Effector memory CD8-positive, alpha-beta T cell (primary cell): ENCODE measurements at regions not wholly inside any gene's neighbourhood (a gene's known extent, or its start where the extent isn't known, plus 50 kb on each side); places are given as distances from the start of the nearest gene placed in this dataset.

Source experiments
- ATAC-seq: fragments of 150-1000 bp; cut with Tn5 transposase; replicated peaks from 2 replicates; pipeline ENCODE4 v1.10.0; 2021; ENCODE audit warnings: mild to moderate bottlenecking, moderate library complexity
- DNase-seq, 3 experiments: peaks; one replicate each; pipeline ENCODE4 v3.0.0; 2021
- H3K27ac Mint-ChIP-seq, 2 donors: one replicate each; pipeline ENCODE4 v1.8.0; 2022; ENCODE audit warnings: mild to moderate bottlenecking in 2 of 2, mixed read lengths in 2 of 2, moderate library complexity in 2 of 2
- H3K27me3 Mint-ChIP-seq, 2 donors: one replicate each; pipeline ENCODE4 v1.8.0; 2022; ENCODE audit warnings: mixed read lengths in 2 of 2
- H3K36me3 Mint-ChIP-seq: one replicate; pipeline ENCODE4 v1.8.0; 2022; ENCODE audit warnings: mild to moderate bottlenecking, moderate library complexity, mixed read lengths; ENCODE audit not compliant: insufficient read depth
- H3K4me1 Mint-ChIP-seq, 2 donors: one replicate each; pipeline ENCODE4 v1.8.0; 2022; ENCODE audit warnings: low read depth in 2 of 2, mixed read lengths in 2 of 2
- H3K4me3 Mint-ChIP-seq, 2 donors: one replicate each; pipeline ENCODE4 v1.8.0; 2022; ENCODE audit warnings: mild to moderate bottlenecking in 2 of 2, mixed read lengths in 2 of 2, moderate library complexity in 2 of 2
- H3K9me3 Mint-ChIP-seq, 2 donors: one replicate each; pipeline ENCODE4 v1.8.0; 2022; ENCODE audit warnings: mixed read lengths in 2 of 2

DNA sequence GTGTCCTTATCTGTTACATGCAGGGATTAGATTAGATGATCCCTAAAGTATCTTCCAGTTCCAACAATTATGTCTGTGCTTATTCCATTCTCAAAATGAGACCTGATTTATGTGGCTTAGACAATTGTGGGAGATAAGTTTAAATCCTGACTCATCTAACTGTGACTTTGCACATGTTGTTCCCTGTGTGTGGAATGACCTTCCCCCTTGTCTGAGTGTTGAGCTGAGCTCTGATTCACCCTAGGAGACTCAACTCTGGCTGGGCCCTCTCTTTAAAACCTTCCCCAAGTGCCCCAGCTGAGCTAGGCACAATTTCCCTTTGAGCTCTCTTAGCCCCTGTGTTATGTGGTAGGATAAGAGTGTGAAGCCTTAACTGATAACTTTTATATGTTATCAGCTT lies 118.9 kb upstream of the ELL2 start:
- no peak for ATAC-seq
- no peaks in the 10 kb centered on the region for H3K36me3 Mint-ChIP-seq
- H3K27me3 Mint-ChIP-seq, result peaks cover 11 to 22% of the 10 kb centered on the region in 2 donors
- H3K4me3 Mint-ChIP-seq, result no peak overlapping the region
- H3K27ac Mint-ChIP-seq, result no peak overlapping the region
- no peaks in the 10 kb centered on the region for H3K9me3 Mint-ChIP-seq
- DNase-seq, result no peak
- no peaks in the 10 kb centered on the region for H3K4me1 Mint-ChIP-seq

DNA sequence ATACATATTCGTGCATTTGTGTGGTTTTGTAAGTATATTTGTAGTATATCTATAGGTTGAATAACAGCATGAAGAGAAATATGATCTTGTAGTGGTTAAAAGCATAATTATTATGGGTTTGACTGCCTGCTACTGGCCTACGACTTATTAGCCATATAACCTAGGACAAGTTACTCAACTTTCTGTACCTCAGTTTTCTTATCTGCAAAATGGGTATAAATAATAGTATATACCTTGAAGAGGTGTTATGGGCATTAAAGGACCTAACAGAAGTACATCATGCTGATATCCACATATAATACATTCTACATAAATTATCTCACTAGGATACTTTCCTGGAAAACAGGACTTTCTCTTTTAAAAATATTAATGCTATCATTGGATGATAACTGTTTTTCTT lies 118.3 kb upstream of the ELL2 start:
- H3K4me3 Mint-ChIP-seq, result no peak overlapping the region
- no peaks in the 10 kb centered on the region for H3K4me1 Mint-ChIP-seq
- DNase-seq (no peak), ATAC-seq (no peak)
- H3K27ac Mint-ChIP-seq, result no peak overlapping the region
- peaks cover 11 to 22% of the 10 kb centered on the region in 2 donors for H3K27me3 Mint-ChIP-seq
- H3K36me3 Mint-ChIP-seq, result no peaks in the 10 kb centered on the region
- H3K9me3 Mint-ChIP-seq, result no peaks in the 10 kb centered on the region

DNA sequence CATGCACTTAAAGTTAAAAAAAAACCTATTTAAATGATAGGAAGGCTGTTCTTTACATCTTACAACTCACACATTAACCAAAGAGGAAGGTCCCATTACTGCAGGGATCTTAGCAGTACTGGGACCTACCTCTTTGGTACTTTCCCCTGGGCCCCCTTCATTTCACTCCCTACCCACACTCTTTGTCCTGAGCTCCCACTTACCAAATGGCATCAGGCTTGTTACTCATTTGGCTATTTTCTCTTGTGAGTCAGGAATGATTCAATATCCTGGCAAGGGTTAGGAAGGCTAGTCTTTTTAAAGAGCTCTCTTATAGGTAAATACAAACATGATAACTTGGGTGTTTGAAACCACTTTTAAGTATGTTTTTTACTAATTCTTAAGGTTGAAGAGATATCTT lies 117.4 kb upstream of the ELL2 start:
- no peak for ATAC-seq
- Mint-ChIP-seq H3K27ac (no peak overlapping the region), H3K4me1 (no peaks in the 10 kb centered on the region), H3K36me3 (no peaks in the 10 kb centered on the region), H3K9me3 (no peaks in the 10 kb centered on the region), H3K27me3 (peaks cover 5 to 14% of the 10 kb centered on the region in 2 donors), H3K4me3 (no peak overlapping the region)
- no peak for DNase-seq

DNA sequence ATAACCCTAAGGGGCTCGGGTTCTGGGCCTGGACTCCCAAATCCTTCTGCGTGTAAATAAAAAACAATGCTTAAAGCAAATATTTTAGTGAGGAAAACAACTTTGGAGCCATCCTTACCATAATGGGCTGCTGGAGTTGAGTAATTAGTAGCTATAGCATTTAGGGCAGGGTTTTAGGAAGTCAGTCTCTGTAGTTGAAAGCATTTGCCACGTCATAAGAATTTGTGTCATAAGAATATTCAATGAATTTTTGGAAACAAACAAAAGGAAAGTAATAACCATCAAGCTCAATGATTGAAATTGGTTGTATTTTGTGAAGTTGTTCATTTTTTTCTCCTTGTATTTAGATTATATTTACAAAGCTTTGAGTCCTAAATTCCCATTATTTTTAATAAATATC lies 114.8 kb upstream of the ELL2 start:
- no peaks in the 10 kb centered on the region for H3K9me3 Mint-ChIP-seq
- no peaks in the 10 kb centered on the region for H3K36me3 Mint-ChIP-seq
- H3K4me3 Mint-ChIP-seq, result no peak overlapping the region
- H3K27ac Mint-ChIP-seq, result no peak overlapping the region
- ATAC-seq, result no peak
- H3K27me3 Mint-ChIP-seq, result peaks cover 5 to 10% of the 10 kb centered on the region in 2 donors
- no peak for DNase-seq
- no peaks in the 10 kb centered on the region for H3K4me1 Mint-ChIP-seq

- Mint-ChIP-seq H3K9me3 (no peaks in the 10 kb centered on the region), H3K27ac (no peak overlapping the region), H3K27me3 (peaks cover 3 to 5% of the 10 kb centered on the region in 2 donors), H3K4me1 (no peaks in the 10 kb centered on the region), H3K4me3 (no peak overlapping the region), H3K36me3 (no peaks in the 10 kb centered on the region)
- DNase-seq (no peak), ATAC-seq (no peak)
Observed at GRCh38 chr5:96075579-96076289, 114.1 kb upstream of the ELL2 start.

DNA sequence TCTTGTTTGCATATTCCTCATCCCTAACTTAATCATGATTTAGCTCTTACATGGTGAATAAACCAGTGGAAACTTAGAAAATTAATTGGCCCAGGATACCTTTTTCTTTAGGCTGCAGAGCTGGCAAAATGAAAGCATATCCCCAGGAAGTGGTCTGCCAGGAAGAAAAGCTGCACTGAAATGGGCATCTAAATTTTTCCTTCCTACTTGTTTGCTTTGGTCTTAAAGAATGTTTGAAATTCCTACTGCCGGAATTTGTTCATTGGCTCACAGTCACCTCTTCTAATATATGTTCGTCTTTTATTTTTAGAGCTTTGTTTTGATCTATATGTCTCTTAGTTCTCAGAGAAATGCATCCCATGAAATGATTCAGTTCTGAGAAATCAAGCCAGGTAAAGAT lies 113.2 kb upstream of the ELL2 start:
- no peaks in the 10 kb centered on the region for H3K9me3 Mint-ChIP-seq
- no peak overlapping the region for H3K4me3 Mint-ChIP-seq
- H3K4me1 Mint-ChIP-seq, result no peaks in the 10 kb centered on the region
- no peak for DNase-seq
- no peak for ATAC-seq
- peaks cover 0 to 5% of the 10 kb centered on the region in 2 donors for H3K27me3 Mint-ChIP-seq
- no peak overlapping the region for H3K27ac Mint-ChIP-seq
- H3K36me3 Mint-ChIP-seq, result no peaks in the 10 kb centered on the region

DNA sequence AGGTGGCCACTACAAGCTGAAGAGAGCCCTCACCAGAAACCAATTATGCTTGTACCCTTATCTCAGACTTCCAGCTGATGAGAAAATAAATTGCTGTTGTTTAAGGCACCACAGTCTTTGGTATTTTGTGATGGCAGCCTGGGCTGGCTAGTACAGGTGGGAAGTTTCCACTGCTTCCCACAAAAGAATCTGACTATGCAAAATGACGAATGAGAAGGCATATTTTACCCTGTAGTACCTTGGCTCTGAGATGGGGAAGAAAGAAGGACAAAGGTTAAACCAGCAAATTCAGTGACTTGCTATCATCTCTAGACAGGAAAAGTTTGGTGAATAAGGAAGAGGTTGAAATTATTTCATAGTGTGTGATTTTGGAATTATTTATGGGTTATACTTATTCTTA lies 112.8 kb upstream of the ELL2 start:
- Mint-ChIP-seq H3K27me3 (peaks cover 0 to 5% of the 10 kb centered on the region in 2 donors), H3K27ac (no peak overlapping the region), H3K9me3 (no peaks in the 10 kb centered on the region), H3K4me3 (no peak overlapping the region), H3K4me1 (no peaks in the 10 kb centered on the region), H3K36me3 (no peaks in the 10 kb centered on the region)
- DNase-seq (no peak), ATAC-seq (no peak)

DNA sequence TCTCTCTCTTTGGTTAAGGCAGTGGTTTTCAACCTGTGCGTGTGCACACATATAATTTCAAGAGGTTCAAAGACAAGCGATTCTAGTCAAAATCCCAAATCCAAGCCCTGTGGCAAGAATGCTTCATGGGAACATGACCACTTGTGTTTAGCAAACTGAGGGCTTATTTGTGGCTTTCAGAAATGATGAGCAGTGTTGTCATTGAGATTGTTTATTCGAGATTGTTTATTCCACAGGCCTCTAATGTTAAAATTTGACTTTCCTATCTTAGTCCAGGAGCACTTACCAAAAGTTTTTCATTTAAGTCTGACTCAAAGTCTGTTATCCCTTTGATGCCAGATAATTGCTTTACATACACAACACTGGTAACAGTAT lies 111.1 kb upstream of the ELL2 start:
- Mint-ChIP-seq H3K9me3 (no peaks in the 10 kb centered on the region), H3K27me3 (peaks cover 0 to 5% of the 10 kb centered on the region in 2 donors), H3K4me1 (no peaks in the 10 kb centered on the region), H3K4me3 (no peak overlapping the region), H3K36me3 (no peaks in the 10 kb centered on the region), H3K27ac (no peak overlapping the region)
- ATAC-seq, result no peak
- no peak for DNase-seq

DNA sequence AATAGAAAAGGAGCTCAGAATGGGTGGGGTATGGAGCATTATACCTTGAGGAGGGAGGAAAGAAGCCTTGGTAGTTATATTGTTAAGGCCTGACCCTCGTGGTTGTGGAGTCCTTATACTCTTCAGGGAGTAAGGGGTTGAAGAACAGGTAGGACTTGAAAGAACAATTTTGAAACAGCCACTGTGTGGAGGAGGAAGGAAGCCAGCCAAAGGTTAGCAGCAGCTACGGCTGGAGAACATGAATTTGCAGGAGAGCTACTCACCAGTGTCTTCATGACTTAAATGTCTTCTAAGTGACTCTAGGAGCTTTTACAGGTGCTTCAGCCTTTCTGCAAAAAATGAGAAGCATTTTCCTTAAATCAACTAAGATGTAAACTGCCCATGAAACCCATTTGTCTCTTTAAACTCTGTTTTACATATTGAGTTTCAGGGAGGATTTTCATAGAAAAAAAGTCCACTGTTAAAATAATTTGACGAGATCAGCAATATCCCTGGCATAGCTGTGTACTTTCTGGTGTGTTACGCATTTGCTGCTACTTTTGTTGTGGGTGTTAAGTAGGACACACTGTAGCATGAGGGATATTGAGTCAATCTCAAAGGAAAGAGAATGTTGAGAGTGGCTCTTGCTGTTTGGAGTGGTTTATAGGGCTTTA lies 110.6 kb upstream of the ELL2 start:
- no peaks in the 10 kb centered on the region for H3K4me1 Mint-ChIP-seq
- no peaks in the 10 kb centered on the region for H3K9me3 Mint-ChIP-seq
- ATAC-seq (no peak), DNase-seq (no peak)
- H3K4me3 Mint-ChIP-seq, result no peak overlapping the region
- H3K36me3 Mint-ChIP-seq, result no peaks in the 10 kb centered on the region
- no peaks in the 10 kb centered on the region for H3K27me3 Mint-ChIP-seq
- no peak overlapping the region for H3K27ac Mint-ChIP-seq

GRCh38 chr5:96070622-96071225 lies 109.1 kb upstream of the ELL2 start:
- ATAC-seq (no peak), DNase-seq (no peak)
- H3K9me3 Mint-ChIP-seq, result no peaks in the 10 kb centered on the region
- H3K27ac Mint-ChIP-seq, result no peak overlapping the region
- no peaks in the 10 kb centered on the region for H3K4me1 Mint-ChIP-seq
- no peaks in the 10 kb centered on the region for H3K36me3 Mint-ChIP-seq
- H3K4me3 Mint-ChIP-seq, result no peak overlapping the region
- no peaks in the 10 kb centered on the region for H3K27me3 Mint-ChIP-seq

DNA sequence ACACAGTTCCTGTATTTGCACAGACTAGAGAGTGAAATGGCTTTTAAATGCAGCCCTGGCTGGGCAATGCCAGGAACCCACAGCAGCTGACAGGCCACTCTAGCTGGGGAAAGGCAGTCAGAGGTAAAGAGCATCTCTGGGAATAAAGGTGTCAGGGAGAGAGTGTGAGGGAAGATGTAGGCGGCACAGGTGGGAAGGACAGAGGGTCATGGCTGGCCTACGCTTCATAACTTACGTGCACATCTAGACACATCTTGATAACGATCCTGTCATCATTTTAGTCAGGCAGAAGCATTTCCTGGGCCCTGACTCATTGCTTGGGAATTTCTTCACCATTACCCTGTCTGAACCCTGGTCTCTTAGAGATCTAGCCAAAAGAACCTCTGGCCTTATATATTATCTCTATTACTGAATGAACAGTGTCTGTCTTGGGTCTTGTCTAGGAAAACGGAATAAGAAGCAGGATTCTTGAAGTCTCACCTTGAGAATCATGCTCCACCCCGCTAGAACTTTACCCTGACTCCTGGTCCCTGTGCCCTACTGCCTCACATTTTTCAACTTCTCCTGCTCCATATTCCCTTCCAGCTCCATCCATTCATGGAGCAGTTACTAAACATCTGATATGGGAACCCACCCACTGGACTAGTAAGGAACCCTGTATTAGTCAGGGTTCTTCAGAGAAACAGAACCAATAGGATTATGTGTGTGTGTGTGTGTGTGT lies 106.4 kb upstream of the ELL2 start:
- ATAC-seq, result no peak
- Mint-ChIP-seq H3K27me3 (no peaks in the 10 kb centered on the region), H3K27ac (no peak overlapping the region), H3K9me3 (no peaks in the 10 kb centered on the region), H3K4me3 (no peak overlapping the region), H3K36me3 (no peaks in the 10 kb centered on the region), H3K4me1 (no peaks in the 10 kb centered on the region)
- no peak for DNase-seq

DNA sequence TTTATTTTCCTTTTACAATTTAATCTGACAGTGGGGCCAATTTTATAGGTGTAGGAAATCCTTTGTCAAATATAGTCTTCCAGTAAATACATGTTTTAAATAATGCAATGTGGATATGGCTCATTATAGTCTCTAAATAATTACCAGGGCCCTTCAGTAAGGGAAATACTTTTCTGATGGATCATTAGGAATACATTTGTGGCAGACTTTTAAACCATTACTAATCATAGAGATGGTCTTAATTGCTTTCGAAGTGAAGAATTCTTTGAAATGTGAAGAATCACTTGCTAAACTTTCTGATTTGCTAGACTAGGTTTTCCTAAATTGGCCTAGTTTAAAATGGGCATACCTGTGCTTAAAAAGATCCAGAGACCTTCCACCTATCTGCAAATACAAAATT lies 105.6 kb upstream of the ELL2 start:
- H3K36me3 Mint-ChIP-seq, result no peaks in the 10 kb centered on the region
- H3K27ac Mint-ChIP-seq, result no peak overlapping the region
- ATAC-seq, result no peak
- no peaks in the 10 kb centered on the region for H3K9me3 Mint-ChIP-seq
- no peaks in the 10 kb centered on the region for H3K4me1 Mint-ChIP-seq
- no peak overlapping the region for H3K4me3 Mint-ChIP-seq
- no peak for DNase-seq
- no peaks in the 10 kb centered on the region for H3K27me3 Mint-ChIP-seq

- Mint-ChIP-seq H3K9me3 (no peaks in the 10 kb centered on the region), H3K27me3 (no peaks in the 10 kb centered on the region), H3K4me1 (no peaks in the 10 kb centered on the region), H3K4me3 (no peak overlapping the region), H3K36me3 (no peaks in the 10 kb centered on the region), H3K27ac (no peak overlapping the region)
- DNase-seq (no peak), ATAC-seq (no peak)
Observed at GRCh38 chr5:96066386-96066719, 104.7 kb upstream of the ELL2 start.
